MM.1S (cell line): ENCODE measurements at regions not wholly inside any gene's neighbourhood (a gene's known extent, or its start where the extent isn't known, plus 50 kb on each side); places are given as distances from the start of the nearest gene placed in this dataset.

Source experiments
- CTCF ChIP-seq: fragments of 300-600 bp; sonication (generic); IDR thresholded peaks from 2 replicates; pipeline ENCODE4 v1.5.1; 2016; ENCODE audit warnings: antibody characterized with exemption, low read length, mixed read lengths
- EZH2 ChIP-seq: fragments of 300-600 bp; sonication (generic); optimal IDR thresholded peaks from 2 replicates; pipeline ENCODE3; 2017; ENCODE audit warnings: low read depth, mild to moderate bottlenecking, antibody characterized with exemption, low read length, mixed read lengths
- EZH2phosphoT487 ChIP-seq: fragments of 300-600 bp; sonication (generic); IDR thresholded peaks from 2 replicates; pipeline ENCODE4 v1.6.1; 2018; ENCODE audit warnings: antibody characterized with exemption, low read length

GRCh38 chr10:108005627-108006026 lies 841.1 kb upstream of the SORCS1 start:
- TF ChIP-seq CTCF (no peak), EZH2 (no peak), EZH2phosphoT487 (no peak)
